Inflammatory macrophage treated with lipopolysaccharide for 4 hours (primary cell): ENCODE measurements at regions not wholly inside any gene's neighbourhood (a gene's known extent, or its start where the extent isn't known, plus 50 kb on each side); places are given as distances from the start of the nearest gene placed in this dataset.
"Not testable (repeated sequence)": the region's sequence is repeated elsewhere in the genome, so short reads cannot be mapped to it uniquely, and the experiment has no call there.

Experiments
- DNase-seq: peaks from one replicate; pipeline ENCODE4 v3.0.0-alpha.2; 2020

DNA sequence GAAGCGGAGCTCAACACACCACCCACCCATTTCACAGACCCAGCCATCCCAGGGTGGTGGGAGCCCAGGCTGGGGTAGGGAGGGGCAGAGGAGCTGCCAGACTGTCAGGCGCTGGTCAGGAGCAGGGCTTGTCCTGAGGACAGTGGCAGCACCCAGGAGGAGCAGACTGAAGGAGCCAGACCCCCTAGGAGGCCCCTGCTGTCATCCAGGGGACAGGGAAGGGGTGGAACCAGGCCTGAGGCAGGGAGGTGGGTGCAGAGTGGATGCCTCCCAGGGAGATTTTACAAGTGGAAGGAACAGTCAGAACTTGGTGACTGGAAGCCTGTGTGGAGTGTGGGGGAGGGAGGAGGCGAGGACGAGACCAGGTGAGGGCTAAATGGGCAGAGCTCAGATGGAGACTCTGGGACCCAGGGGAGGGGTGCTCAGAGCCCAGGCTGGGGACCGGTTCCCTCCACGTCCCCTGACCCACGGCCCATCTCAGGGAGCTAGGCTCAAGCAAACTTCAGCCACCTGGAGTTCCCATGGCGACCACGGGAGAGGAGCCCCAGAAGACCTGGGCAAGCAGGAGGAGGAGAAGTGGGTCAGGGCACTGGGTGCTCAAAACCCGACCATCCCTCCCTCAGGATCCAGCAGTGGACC, 215.4 kb downstream of the TBC1D2B start:
- DNase-seq: not testable (repeated sequence)

DNA sequence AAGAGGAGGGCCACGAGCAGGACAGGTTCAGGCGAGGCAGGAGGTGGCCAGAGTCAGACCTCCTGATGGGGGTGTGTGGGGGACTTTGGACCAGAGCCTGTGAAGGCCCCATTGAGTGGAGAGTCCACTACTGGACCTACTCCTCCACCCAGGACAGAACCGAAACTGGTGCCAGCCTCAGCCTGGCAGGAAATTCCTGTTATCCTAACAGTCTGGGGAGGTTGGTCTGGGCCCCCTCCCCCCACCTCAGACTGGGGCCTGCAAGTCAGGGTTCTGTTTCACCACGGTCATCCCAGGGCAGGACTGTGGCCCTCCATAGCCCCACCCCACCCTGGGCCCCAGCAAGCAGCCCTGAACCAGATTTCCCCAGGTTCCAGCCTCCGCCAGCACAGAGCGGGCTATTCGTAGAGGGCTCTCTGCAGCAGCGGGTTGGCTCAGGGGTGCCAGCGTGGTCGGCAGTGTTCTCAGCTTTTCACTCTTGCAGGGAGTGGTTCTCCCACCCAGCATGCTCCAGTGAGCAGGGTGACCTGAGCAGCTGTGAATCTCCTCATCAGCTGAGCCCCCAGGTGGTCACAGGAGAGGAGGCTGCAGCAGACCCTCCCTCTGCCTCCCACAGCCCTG, 217.3 kb downstream of the TBC1D2B start:
- no peak for DNase-seq

DNA sequence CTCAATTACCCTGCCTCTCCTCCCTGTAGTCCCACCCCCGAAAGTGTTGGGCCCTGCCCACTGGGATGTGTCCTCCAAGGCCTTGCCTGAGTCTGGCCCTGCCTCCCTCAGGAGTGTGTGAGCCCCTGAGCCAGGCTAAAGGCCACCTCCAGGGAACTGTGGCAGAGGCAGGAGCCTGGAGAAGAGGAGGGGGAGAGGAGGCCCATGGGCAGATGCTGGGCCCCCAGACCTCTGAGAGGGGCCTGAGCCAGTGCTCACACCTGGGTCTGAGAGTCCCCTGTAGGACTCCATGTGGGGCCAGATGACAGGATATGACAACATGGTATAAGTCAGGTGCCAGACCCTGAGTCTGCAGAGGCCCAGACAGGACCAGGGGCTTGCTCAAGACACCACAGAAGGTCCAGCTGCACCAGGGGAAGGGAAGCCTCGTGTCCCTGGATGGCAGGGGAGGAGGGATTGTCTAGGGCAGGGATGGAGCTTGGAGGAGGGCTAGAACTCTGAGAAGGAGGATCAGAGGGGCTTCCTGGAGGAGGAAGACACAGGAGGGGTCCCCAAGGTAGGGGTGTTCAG, 217.9 kb downstream of the TBC1D2B start:
- DNase-seq: peak; percentile 5

DNA sequence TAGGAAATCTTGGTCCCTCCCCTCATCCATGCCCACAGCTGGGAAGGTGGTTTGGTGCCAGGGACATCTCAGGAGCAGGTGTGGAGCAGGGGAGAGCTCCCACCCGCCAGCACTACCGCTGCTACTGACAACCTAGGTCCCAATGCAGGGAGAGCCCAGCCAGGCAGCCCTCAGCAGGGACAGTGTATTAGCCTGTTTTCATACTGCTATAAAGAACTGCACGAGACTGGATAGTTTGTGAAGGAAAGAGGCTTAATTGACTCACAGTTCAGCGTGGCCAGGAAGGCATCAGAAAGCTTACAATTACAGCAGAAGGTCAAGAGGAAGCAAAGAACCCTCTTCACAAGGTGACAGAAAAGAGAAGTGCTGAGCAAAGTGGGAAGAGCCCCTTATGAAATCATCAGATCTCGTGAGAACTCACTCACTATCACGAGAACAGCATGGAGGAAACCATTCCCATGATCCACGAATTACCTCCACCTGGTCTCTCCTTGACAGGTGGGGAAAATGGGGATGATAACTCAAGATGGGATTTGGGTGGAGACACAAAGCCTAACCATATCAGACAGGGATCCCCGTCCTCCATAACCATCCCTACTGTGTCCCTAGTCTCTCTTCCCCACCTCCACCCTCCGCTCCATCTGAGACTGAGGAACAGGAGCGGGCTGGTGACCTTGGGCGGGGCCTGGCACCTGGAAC, 218.6 kb downstream of the TBC1D2B start:
- DNase-seq: peak; percentile 84

DNA sequence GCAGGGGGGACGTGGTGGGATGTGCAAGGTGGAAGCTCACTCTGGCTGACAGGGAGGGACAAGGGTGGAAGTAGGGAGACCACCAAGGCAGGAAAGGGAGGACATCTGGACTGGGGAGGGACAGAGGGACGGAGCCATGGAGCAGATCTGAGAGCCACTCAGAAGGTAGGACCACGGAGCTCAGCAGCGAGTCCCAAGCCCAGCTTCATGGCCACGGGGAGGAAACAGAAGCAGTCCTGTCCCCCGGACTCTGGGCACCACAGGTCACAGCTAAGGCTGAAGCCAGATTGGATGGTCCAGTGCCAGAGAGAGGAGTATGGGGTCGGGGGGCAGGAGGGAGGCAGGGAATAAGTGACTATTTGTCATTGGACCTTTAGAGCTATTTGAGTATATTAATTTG, 220.1 kb downstream of the TBC1D2B start:
- DNase-seq: no peak

DNA sequence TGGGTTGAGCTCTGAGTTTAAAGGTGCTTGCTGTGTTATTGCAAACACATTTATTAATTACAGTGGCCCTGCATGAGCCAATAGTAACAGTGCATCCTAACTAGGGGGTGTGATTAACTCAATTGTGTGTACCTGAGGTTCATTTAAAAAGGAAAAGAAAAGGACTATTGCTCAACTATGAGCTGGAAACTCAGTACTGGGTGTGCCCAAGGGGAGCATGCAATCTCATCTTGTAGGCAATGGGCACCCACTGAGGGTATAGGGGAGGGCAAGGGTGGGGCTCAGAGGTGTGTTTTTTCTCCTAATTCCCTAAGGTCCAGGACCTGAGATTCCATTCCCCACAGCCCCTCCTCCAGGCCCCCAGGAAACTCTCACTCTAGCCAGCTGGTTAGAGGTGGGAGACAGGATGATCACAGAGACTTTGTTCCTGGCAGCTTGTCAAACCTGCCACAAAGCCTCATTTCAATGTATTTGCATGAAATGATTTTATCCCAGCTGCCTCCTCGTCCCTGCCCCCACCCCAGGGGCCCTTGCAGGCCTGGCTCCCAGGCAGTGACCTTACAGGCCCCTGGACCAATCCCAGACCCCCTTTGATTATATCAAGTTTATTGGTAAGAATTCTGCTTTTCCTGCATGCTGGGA, 220.7 kb downstream of the TBC1D2B start:
- DNase-seq: no peak

DNA sequence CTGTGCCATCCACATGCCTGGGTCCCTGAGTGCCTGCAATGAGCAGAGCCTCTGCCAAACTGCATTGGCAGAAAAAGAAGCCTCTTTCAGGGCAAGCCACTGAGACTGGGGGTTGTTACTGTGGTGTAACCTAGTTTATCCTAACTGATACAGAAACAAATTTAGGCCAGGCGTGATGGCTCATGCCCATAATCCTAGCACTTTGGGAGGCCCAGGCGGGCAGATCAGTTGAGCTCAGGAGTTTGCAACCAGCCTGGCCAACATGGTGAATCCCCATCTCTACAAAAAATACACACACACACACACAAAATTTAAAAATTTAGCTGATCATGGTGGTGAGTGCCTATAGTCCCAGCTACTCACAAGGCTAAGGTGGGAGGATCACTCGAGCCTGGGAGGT, 221.6 kb downstream of the TBC1D2B start:
- DNase-seq: no peak

DNA sequence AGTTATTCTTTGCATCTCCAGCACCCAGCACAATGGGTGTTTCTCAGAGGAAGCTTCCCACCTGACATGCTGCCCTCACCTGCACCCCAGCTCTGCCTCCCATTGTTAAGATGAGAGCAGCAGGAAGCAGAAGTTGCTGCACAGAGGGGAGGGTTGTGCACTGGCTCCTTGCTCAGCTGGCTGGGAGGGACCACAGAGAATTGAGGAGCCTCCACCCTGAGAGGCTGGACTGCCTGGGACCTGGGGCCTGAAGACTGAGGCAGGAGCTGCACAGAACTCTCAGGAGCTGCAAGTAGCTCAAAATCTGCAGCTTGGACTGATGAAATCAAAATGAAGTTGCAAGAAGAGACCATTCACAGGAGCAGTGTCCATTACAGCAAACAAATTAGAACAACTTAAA, 222.3 kb upstream of the LINGO1 start:
- no peak for DNase-seq

DNA sequence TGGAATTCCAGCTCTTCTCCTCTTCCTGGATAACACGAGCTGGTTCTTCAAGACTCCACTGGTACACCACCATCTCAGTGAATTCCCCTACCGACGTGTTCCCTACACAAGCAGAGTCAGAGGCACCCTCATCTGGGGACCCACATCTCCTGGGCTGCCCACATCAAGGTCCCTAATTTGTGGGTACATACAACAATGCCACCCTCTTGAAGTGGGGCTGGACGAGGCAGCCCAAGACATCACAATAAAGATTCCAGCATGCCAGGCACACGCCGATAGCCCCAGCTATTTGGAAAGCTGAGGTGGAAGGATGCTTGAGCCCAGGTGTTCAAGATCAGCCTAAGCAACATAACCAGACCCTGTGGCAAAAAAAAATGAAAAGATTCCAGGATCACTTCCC, 221.2 kb upstream of the LINGO1 start:
- DNase-seq: no peak

DNA sequence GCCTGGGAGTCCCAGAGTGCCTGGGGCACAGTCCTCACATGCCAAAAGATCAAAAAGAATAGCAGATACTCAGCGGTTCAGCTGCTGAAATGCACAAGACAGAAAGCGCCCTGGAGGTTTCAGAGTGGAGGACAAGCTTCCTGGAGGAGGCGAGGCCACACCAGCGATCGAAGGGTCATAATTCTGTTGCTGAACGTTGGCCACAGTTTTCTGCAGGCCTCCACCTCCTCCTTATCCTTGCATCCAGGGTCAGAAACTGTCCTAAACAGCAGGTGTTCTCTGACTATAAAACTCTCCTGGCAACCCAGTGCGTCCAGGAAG, 220.3 kb upstream of the LINGO1 start:
- DNase-seq: no peak

DNA sequence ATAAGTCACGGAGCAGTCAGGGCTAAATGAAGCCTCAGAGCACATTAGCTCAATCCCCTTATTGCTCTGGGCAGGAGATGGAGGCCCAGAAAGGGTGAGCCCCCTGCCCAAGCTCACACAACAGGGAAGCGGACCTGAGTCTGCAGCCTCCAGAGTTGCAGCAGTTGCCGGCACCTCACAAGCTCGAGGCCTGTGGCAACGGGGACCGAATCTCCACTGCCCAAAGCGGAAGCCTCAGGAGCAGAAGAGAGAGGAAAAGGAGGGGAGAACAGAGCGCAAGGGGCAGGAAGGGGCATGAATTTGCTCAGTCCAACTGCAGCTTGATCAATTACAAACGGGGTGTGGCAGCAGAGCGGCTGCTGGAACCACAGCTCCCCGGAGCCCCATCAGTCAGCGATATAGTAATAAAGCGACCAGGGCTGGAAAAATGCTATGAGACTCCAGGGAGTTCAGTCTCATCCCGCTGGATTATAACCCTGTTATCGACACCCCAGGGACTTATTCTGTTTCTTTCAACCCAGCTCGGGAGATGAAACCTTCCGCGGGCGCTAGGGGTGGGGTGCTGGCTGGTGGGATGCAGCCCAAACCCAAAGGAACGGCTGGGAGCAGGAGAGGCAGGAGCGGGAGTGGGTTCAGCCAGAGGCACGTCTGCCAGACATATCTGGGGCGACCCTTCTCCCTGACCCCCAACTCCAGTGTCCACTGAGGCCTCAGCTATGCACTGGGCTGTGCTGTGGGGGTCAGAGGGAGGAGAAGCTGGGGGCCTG, 219.7 kb upstream of the LINGO1 start:
- DNase-seq: no peak

DNA sequence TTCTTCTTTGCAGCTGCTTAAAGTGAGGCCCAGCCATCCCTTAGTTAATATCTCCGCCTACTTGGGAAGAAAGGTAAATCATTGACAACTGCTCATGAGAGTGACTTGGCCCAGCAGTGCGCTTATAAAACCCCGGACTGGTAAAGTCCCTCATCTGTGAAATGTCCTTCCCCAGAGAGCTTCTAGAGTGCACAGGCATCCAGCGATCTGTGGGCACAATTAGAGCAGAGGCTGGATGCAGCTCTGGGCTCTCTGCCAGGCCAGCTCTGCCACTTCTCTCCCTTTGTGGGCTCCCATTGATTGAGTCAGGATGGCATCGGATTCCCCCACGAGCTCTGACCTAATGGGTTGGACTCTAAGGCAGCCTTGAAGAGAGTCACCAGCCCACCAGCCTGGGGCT, 219.0 kb upstream of the LINGO1 start:
- DNase-seq: no peak

DNA sequence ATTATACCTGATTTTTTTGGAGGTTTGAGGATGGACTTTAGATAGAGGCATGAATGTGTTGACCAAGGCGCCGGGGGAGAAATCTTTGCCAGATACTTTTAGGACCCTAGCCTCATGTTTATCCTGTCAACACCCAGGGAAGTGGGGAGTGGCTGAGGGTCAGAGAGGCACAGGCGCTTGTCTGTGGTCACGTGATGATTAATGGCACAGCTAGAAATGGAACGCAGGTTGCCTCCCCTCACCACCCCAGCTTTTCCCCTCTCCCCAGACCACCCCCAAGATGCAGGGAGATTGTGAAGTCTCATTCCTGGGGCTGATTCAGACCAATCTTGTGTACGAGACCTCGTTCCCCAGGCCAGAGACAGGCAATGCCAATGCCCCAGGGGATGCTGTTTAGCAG, 218.4 kb upstream of the LINGO1 start:
- DNase-seq: no peak

DNA sequence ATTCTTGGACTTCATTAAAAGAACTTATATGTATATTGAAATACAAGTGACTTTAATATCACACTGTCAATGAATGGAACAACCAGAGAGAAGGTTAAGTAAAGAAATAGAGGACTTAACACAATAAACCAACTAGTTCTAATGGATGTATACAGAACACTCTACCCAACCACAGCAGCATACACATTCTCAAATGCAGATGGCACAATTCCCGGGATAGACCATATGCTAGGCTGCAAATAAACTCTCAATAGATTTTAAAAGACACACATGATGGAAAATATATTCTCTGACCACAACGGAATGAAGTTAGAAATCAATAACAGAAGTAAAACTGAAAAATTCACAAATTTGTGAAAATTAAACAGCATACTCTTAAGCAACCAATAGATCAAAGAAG, 214.3 kb upstream of the LINGO1 start:
- no peak for DNase-seq

DNA sequence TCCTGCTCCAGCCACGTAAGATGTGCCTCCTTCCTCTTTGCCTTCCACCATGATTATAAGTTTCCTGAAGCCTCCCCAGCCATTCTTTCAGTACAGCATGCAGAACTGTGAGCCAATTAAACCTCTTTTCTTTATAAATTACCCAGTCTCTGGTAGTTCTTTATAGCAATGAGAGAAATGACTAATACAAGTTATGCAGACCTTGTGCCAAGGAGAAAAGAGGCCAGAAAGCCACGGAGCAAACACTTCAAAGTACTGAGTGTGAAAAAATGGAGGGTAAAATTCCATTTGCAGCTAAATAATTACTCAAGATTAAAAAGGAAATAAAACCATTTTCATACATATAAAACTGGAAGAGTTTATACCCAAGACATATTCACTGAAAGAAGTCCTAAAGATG, 213.6 kb upstream of the LINGO1 start:
- no peak for DNase-seq

DNA sequence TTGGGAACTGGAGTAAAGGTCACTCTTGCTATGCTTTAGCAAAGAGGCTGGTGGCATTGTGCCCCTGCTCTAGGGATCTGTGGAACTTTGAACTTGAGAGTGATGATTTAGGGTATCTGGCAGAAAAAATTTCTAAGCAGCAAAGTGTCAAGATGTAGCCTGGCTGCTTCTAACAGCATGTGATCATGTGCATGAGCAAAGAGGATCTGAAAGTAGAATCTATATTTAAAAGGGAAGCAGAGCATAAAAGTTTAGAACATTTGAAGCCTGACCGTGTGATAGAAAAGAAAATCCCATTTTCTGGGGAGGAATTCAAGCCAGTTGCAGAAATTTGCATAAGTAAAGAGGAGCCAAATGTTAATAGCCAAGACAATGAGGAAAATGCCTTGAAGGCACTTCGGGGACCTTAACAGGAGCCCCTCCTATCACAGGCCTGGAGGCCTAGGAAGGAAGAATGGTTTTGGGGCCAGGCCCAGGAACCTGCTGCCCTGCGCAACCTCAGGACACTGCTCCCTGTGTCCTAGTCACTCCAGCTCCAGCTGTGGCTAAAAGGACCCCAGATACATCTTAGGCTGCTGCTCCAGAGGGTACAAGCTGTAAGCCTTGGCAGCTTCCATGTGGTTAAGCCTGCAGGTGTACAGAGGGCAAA, 212.2 kb upstream of the LINGO1 start:
- DNase-seq: peak; percentile 46

DNA sequence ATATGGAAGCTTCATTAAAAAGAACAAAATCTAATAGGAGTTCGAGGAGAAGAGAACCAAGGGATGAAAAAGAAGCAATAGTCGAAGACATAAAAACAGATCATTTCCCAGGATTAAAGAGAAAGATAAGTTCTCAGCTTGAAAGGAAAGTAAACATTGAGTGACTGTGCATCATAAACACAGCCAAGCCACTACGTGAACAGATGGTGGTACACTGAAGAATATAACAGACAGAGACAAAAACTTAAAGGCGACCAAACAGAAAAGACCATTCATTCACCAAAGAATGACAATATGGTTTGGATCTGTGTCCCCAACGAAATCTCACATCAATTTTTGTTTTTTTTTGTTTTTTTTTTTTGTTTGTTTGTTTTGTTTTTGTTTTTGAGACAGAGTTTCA, 210.8 kb upstream of the LINGO1 start:
- no peak for DNase-seq

DNA sequence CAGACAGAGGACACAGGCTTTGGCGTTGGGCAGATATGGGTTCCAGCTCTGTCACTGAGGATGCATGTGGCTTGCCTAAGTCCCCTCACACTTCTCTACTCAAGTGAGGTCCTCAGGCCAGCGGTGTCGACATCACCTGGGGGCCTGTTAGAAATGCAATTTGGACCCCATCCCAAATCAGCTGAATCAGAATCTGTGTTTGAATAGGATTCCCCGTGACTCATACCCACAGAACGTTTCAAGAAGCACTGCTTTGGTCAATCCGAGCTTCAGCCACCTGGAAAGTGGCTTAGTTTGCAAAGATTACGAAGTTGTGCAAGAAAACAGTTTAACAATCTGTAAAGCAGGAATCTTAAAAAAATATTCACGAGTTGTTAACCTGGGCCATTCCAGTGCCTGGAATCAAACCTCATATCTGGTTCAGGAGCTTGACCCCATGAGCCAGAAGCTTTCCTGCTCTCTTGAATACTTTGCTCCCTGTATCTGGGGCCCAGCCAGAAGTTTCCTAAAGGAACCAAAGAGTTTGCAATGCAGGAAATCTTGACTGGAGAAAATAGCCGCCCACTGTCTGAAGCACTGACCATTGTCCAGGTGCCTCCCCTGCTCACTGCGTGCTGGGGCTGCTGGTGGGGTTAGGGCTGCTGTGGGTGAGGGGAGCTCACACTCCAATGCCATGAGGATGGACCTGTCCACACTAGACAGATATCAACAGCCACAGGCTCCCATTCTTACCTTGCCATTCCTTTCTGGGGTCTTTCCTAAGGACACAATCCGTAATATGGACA, 208.5 kb upstream of the LINGO1 start:
- no peak for DNase-seq

DNA sequence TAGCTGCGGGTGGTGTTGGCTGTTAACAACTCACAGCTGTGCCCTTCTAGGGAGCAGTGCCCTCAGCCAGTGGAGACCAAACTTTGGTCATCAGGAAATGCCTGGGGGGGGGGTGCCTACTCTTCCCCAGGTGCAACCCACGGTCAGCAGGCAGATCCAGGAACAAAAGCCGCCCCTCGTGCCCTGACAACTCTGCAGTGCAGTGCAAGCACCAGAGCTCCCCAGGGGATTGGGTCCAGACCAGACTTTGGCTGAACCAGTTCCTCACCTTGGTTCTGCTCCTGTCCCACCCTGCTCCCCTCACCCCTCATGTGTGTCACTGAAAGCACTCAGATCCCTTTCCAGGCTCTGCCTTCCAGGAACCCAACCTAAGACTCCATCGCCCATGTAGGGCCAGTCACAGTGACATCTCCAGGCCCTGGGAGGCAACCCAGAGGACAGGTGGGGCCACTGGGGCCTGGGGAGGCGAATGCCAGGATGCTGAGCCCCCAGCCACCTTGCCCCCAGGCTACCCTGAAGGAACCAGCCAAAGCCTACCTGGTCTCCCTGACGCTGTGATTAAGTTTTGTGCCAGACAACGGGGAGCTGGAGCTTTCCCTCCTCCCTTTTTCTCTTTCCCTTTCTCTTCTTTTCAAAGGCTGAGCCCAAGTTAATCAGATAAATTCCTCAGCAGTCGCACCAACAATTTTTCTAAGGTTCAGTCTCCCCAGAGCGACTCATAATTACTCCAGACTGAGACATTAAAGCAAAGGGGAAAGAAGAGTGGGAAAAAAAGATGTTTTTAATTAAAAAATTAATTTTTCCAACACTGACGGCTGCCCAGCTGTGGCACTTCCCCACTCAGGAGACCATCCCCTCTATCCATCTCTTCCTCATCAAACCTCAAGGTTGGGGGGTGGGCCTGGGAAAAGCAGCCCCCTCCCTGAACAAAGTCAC, 207.5 kb upstream of the LINGO1 start:
- DNase-seq: no peak

DNA sequence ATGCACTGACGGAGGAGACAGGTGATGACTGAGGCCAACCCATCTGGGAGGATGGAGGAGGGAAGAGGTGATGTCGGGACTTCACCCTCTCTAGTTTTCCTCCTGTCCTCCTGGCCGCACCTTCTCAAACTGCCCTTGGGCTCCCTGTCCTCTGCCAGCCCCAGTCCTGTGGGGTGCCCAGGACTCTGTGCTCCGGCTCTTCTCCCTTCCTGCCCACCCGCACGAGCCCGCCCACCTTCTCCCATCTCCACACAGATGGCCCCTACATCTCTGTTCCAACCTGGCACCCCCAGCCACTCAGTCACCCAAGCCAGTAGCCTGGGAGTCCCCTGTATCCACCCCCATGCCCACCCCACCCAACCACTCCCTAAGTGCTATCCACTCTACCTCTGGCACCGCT, 206.7 kb upstream of the LINGO1 start:
- DNase-seq: no peak

DNA sequence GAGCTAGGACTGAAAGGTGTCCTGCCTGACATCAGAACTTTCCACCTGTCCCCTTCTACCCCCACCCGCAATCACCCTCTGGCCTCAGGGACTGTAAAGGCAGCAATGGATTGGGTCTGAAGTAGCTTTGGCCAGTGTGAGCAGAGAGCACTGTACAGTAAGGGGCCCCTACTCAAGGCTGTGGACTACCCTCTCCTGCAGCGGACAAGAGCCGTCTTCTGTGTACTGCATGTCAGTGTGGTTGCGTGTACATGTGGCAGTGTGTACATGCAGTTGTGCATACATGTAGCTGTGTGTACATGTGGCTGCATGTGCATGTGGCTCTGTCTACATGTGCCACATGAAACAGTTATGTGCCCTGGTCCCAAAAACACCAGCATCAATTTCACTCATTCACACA, 205.9 kb upstream of the LINGO1 start:
- no peak for DNase-seq
